Breast epithelium (tissue), 4 donors: ENCODE measurements at regions not wholly inside any gene's neighbourhood (a gene's known extent, or its start where the extent isn't known, plus 50 kb on each side); places are given as distances from the start of the nearest gene placed in this dataset.

Source experiments
- DNase-seq, 2 donors: peaks; one replicate each; pipeline ENCODE4 v3.0.0-alpha.2; 2019; ENCODE audit warnings: low spot score in 2 of 2
- H3K27ac ChIP-seq, 2 donors: fragments of 200-600 bp; sonication (generic) in 1 of 2; one replicate each; pipeline ENCODE4 v1.5.1; 2016 to 2019; ENCODE audit warnings: mild to moderate bottlenecking in 1 of 2
- H3K27me3 ChIP-seq, 2 donors: fragments of 200-600 bp; sonication (generic) in 1 of 2; one replicate each; pipeline versions ENCODE4 v1.5.1 to v1.6.0; 2017 to 2019; ENCODE audit warnings: control low read depth in 1 of 2, mild to moderate bottlenecking in 1 of 2
- H3K36me3 ChIP-seq: fragments of 200-600 bp; one replicate; pipeline ENCODE4 v1.5.1; 2019
- H3K4me1 ChIP-seq, 2 donors: fragments of 200-600 bp; sonication (generic); one replicate each; pipeline ENCODE4 v1.5.1; 2016 to 2019; ENCODE audit warnings: control low read depth in 1 of 2
- H3K4me3 ChIP-seq, 3 donors: fragments of 200-600 bp; sonication (generic); 1 replicate in 2 of 3; 2 replicates in 1 of 3; pipeline ENCODE4 v1.5.1; 2016 to 2019; ENCODE audit warnings: mild to moderate bottlenecking in 3 of 3, moderate library complexity in 2 of 3
- H3K9me3 ChIP-seq, 2 donors: fragments of 200-600 bp; sonication (generic) in 1 of 2; one replicate each; pipeline ENCODE4 v1.5.1; 2016 to 2019; ENCODE audit warnings: control low read depth in 1 of 2
- CTCF ChIP-seq, 3 donors: fragments of 450-650 bp; IDR thresholded peaks; one replicate each; pipeline ENCODE4 v1.5.1; 2016 to 2017; ENCODE audit warnings: antibody characterized with exemption in 3 of 3, mild to moderate bottlenecking in 3 of 3, moderate library complexity in 3 of 3
- POLR2A ChIP-seq: fragments of 450-650 bp; IDR thresholded peaks from one replicate; pipeline ENCODE4 v1.6.1; 2016; ENCODE audit warnings: antibody characterized with exemption, mild to moderate bottlenecking, moderate library complexity
- POLR2AphosphoS5 ChIP-seq, 3 donors: sonication (generic); formaldehyde crosslinking; IDR thresholded peaks; one replicate each; pipeline ENCODE4 v1.6.1; 2017; ENCODE audit warnings: antibody characterized with exemption in 3 of 3
- intact Hi-C: fragments of 100-400 bp; cut with DNase I; formaldehyde crosslinking; loops from one replicate; pipeline ENCODE4 v1.15.1; 2023; ENCODE audit warnings: low total_unique reads

DNA sequence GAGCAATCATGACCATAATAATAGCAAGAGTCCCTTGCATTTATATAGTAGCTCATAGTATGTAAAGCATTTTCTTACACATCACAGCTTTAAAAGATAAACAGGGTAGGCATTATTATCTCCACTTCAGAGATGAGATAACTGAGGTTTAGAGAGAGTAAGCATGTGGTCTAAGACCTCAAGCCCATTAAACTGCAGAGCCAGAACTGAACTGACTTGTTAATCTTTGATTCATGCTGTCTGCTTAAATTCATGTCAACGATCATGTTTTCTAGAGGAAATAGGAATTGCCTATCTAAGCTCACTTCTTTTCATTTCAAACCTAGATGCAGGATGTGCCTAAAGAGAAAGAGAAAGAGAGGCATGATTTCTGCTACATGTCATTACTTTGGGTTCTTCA, 524.8 kb downstream of the PTPRC start:
- Histone ChIP-seq H3K9me3 (no peaks in the 10 kb centered on the region), H3K27me3 (no peaks in the 10 kb centered on the region), H3K36me3 (no peaks in the 10 kb centered on the region), H3K4me3 (no peak overlapping the region), H3K27ac (no peak overlapping the region), H3K4me1 (no peaks in the 10 kb centered on the region)
- intact Hi-C loops, result loop anchor here (10.0 kb wide), 1 partner anchor 1371 kb away; no protein-coding TSS in a partner anchor
- TF ChIP-seq CTCF (IDR thresholded peaks at IDR 0.05) (no peak), POLR2AphosphoS5 (IDR thresholded peaks at IDR 0.05) (no peak), POLR2A (no peak)
- no peak for DNase-seq

- H3K4me1 ChIP-seq, result no peaks in the 10 kb centered on the region
- H3K36me3 ChIP-seq, result no peaks in the 10 kb centered on the region
- H3K4me3 ChIP-seq, result no peak overlapping the region
- H3K27ac ChIP-seq, result no peak overlapping the region
- TF ChIP-seq CTCF (IDR thresholded peaks at IDR 0.05) (no peak), POLR2AphosphoS5 (IDR thresholded peaks at IDR 0.05) (no peak), POLR2A (no peak)
- no peak for DNase-seq
- no peaks in the 10 kb centered on the region for H3K9me3 ChIP-seq
- H3K27me3 ChIP-seq, result no peaks in the 10 kb centered on the region
- intact Hi-C loops, result loop anchor here (10.0 kb wide), 1 partner anchor 1367 kb away; no protein-coding TSS in a partner anchor
Measured at GRCh38 chr1:199167460-199167859, 528.6 kb downstream of the PTPRC start.

GRCh38 chr1:199168888-199169585, 530.2 kb downstream of the PTPRC start:
- no peak for DNase-seq
- H3K9me3 ChIP-seq, result no peaks in the 10 kb centered on the region
- TF ChIP-seq POLR2AphosphoS5 (IDR thresholded peaks at IDR 0.05), result no peak
- TF ChIP-seq CTCF (IDR thresholded peaks at IDR 0.05), result no peak
- no peak for TF ChIP-seq POLR2A
- intact Hi-C loops, result loop anchor here (10.0 kb wide), 1 partner anchor 1366 kb away; no protein-coding TSS in a partner anchor
- H3K4me3 ChIP-seq, result no peak overlapping the region
- H3K27me3 ChIP-seq, result no peaks in the 10 kb centered on the region
- no peaks in the 10 kb centered on the region for H3K36me3 ChIP-seq
- no peaks in the 10 kb centered on the region for H3K4me1 ChIP-seq
- H3K27ac ChIP-seq, result no peak overlapping the region

GRCh38 chr1:199170711-199171110, 531.9 kb downstream of the PTPRC start:
- intact Hi-C loops, result no loop called here
- H3K36me3 ChIP-seq, result no peaks in the 10 kb centered on the region
- no peak for DNase-seq
- TF ChIP-seq CTCF (IDR thresholded peaks at IDR 0.05), result no peak
- no peak for TF ChIP-seq POLR2A
- TF ChIP-seq POLR2AphosphoS5 (IDR thresholded peaks at IDR 0.05), result no peak
- no peaks in the 10 kb centered on the region for H3K4me1 ChIP-seq
- H3K4me3 ChIP-seq, result no peak overlapping the region
- no peaks in the 10 kb centered on the region for H3K9me3 ChIP-seq
- no peak overlapping the region for H3K27ac ChIP-seq
- no peaks in the 10 kb centered on the region for H3K27me3 ChIP-seq

- Histone ChIP-seq H3K4me1 (no peaks in the 10 kb centered on the region), H3K27me3 (no peaks in the 10 kb centered on the region), H3K27ac (no peak overlapping the region), H3K4me3 (no peak overlapping the region), H3K36me3 (no peaks in the 10 kb centered on the region), H3K9me3 (no peaks in the 10 kb centered on the region)
- intact Hi-C loops, result no loop called here
- DNase-seq, result no peak
- TF ChIP-seq CTCF (IDR thresholded peaks at IDR 0.05) (no peak), POLR2A (no peak), POLR2AphosphoS5 (IDR thresholded peaks at IDR 0.05) (no peak)
Measured at GRCh38 chr1:199172171-199173124, 533.6 kb downstream of the PTPRC start.
